NCI-H2107 (cell line): ENCODE measurements at regions not wholly inside any gene's neighbourhood (a gene's known extent, or its start where the extent isn't known, plus 50 kb on each side); places are given as distances from the start of the nearest gene placed in this dataset.
"Not testable (repeated sequence)": the region's sequence is repeated elsewhere in the genome, so short reads cannot be mapped to it uniquely, and the experiment has no call there.

Experiments
- DNase-seq: peaks from one replicate; lab custom pipeline; 2025; lab: John Stamatoyannopoulos, UW

- DNase-seq = no peak
Measured at GRCh38 chr11:90669094-90669493, 446.2 kb upstream of the CHORDC1 start.

- DNase-seq = no peak
Measured at GRCh38 chr11:90668502-90668901, 445.7 kb upstream of the CHORDC1 start.

GRCh38 chr11:90661233-90661632, 438.4 kb upstream of the CHORDC1 start:
- no peak for DNase-seq

- DNase-seq = no peak
Measured at GRCh38 chr11:90656171-90656570, 433.3 kb upstream of the CHORDC1 start.

GRCh38 chr11:90650153-90650552, 427.3 kb upstream of the CHORDC1 start:
- DNase-seq = no peak

- no peak for DNase-seq
Measured at GRCh38 chr11:90646706-90647105, 423.9 kb upstream of the CHORDC1 start.

- DNase-seq = no peak
Measured at GRCh38 chr11:90646266-90646665, 423.4 kb upstream of the CHORDC1 start.

GRCh38 chr11:90639461-90639993, 416.7 kb upstream of the CHORDC1 start:
- no peak for DNase-seq

- DNase-seq = no peak
Measured at GRCh38 chr11:90635886-90636285, 413.0 kb upstream of the CHORDC1 start.

GRCh38 chr11:90635151-90635550, 412.3 kb upstream of the CHORDC1 start:
- DNase-seq = no peak

GRCh38 chr11:90630176-90630575, 407.3 kb upstream of the CHORDC1 start:
- no peak for DNase-seq

- no peak for DNase-seq
Measured at GRCh38 chr11:90629229-90629806, 406.5 kb upstream of the CHORDC1 start.

GRCh38 chr11:90614318-90614717, 391.5 kb upstream of the CHORDC1 start:
- no peak for DNase-seq

GRCh38 chr11:90613037-90613436, 390.2 kb upstream of the CHORDC1 start:
- DNase-seq = not testable (repeated sequence)

- DNase-seq = no peak
Measured at GRCh38 chr11:90606721-90607120, 383.9 kb upstream of the CHORDC1 start.

GRCh38 chr11:90601261-90601660, 378.4 kb upstream of the CHORDC1 start:
- no peak for DNase-seq

- no peak for DNase-seq
Measured at GRCh38 chr11:90594658-90595057, 371.8 kb upstream of the CHORDC1 start.

GRCh38 chr11:90593099-90593498, 370.2 kb upstream of the CHORDC1 start:
- no peak for DNase-seq

GRCh38 chr11:90590286-90590685, 367.4 kb upstream of the CHORDC1 start:
- no peak for DNase-seq

- DNase-seq = no peak
Measured at GRCh38 chr11:90589735-90590134, 366.9 kb upstream of the CHORDC1 start.

GRCh38 chr11:90587896-90588295, 365.0 kb upstream of the CHORDC1 start:
- DNase-seq = no peak

- DNase-seq = no peak
Measured at GRCh38 chr11:90585491-90585890, 362.6 kb upstream of the CHORDC1 start.

- DNase-seq = not testable (repeated sequence)
Measured at GRCh38 chr11:90582999-90583398, 360.1 kb upstream of the CHORDC1 start.

- DNase-seq = no peak
Measured at GRCh38 chr11:90564531-90564930, 341.7 kb upstream of the CHORDC1 start.
